LNCAP (cell line): ENCODE measurements at regions not wholly inside any gene's neighbourhood (a gene's known extent, or its start where the extent isn't known, plus 50 kb on each side); places are given as distances from the start of the nearest gene placed in this dataset.

Experiments
- CTCF ChIP-seq: fragments of 450-650 bp; IDR thresholded peaks from 2 replicates; pipeline ENCODE4 v1.5.1; 2017; ENCODE audit warnings: mild to moderate bottlenecking

GRCh38 chr11:95353706-95354105, 122.7 kb upstream of the SESN3 start:
- no peak for TF ChIP-seq CTCF

GRCh38 chr11:95352733-95353346, 121.8 kb upstream of the SESN3 start:
- TF ChIP-seq CTCF = no peak

- no peak for TF ChIP-seq CTCF
Measured at GRCh38 chr11:95349345-95349942, 118.4 kb upstream of the SESN3 start.

- no peak for TF ChIP-seq CTCF
Measured at GRCh38 chr11:95346265-95346664, 115.3 kb upstream of the SESN3 start.

GRCh38 chr11:95345651-95346050, 114.6 kb upstream of the SESN3 start:
- TF ChIP-seq CTCF = no peak

GRCh38 chr11:95344932-95345642, 114.1 kb upstream of the SESN3 start:
- TF ChIP-seq CTCF = no peak

GRCh38 chr11:95341221-95341620, 110.2 kb upstream of the SESN3 start:
- TF ChIP-seq CTCF = no peak
